ENCODE measurements at regions not wholly inside any gene's neighbourhood (a gene's known extent, or its start where the extent isn't known, plus 50 kb on each side); places are given as distances from the start of the nearest gene placed in this dataset.

GRCh38 chr1:81706650-81707435 is 93.9 kb upstream of the ADGRL2 start:
- Histone ChIP-seq H3K9me3 (ENCODE audit: control insufficient read depth in 2 of 2, low read length in 2 of 2) (no peaks in the 10 kb centered on the region), H3K27me3 (ENCODE audit: control insufficient read depth, insufficient read depth, low read length) (no peaks in the 10 kb centered on the region), H3K4me1 (ENCODE audit: control insufficient read depth, insufficient read depth, low read length, poor library complexity, severe bottlenecking) (no peaks in the 10 kb centered on the region), H3K4me3 (ENCODE audit: low read depth, low read length) (no peak overlapping the region), H3K36me3 (ENCODE audit: control insufficient read depth, insufficient read depth, low read length) (no peaks in the 10 kb centered on the region), H3K27ac (ENCODE audit: insufficient read depth, low read length, poor library complexity, severe bottlenecking) (no peak overlapping the region)
- DNase-seq, result no peak
- H3K36me3 Mint-ChIP-seq, result no peaks in the 10 kb centered on the region
- no peak for ATAC-seq (ENCODE audit: low read depth in 2 of 2)
- peaks cover 3 to 26% (median 10%) of the 10 kb centered on the region in 7 donors for H3K9me3 Mint-ChIP-seq
- H3K27me3 Mint-ChIP-seq, result no peaks in the 10 kb centered on the region
- H3K4me1 Mint-ChIP-seq, result no peaks in the 10 kb centered on the region
- H3K4me3 Mint-ChIP-seq, result no peak overlapping the region
- no peak overlapping the region for H3K27ac Mint-ChIP-seq

GRCh38 chr1:81703756-81704463 is 96.8 kb upstream of the ADGRL2 start:
- Histone ChIP-seq H3K27ac (ENCODE audit: insufficient read depth, low read length, poor library complexity, severe bottlenecking) (no peak overlapping the region), H3K27me3 (ENCODE audit: control insufficient read depth, insufficient read depth, low read length) (no peaks in the 10 kb centered on the region), H3K9me3 (ENCODE audit: control insufficient read depth in 2 of 2, low read length in 2 of 2) (no peaks in the 10 kb centered on the region), H3K4me1 (ENCODE audit: control insufficient read depth, insufficient read depth, low read length, poor library complexity, severe bottlenecking) (no peaks in the 10 kb centered on the region), H3K4me3 (ENCODE audit: low read depth, low read length) (no peak overlapping the region), H3K36me3 (ENCODE audit: control insufficient read depth, insufficient read depth, low read length) (no peaks in the 10 kb centered on the region)
- no peak overlapping the region for H3K4me3 Mint-ChIP-seq
- no peak for ATAC-seq (ENCODE audit: low read depth in 2 of 2)
- no peaks in the 10 kb centered on the region for H3K27me3 Mint-ChIP-seq
- H3K27ac Mint-ChIP-seq, result no peak overlapping the region
- no peaks in the 10 kb centered on the region for H3K4me1 Mint-ChIP-seq
- no peaks in the 10 kb centered on the region for H3K36me3 Mint-ChIP-seq
- peaks cover 3 to 34% (median 10%) of the 10 kb centered on the region in 7 donors for H3K9me3 Mint-ChIP-seq
- DNase-seq, result no peak

GRCh38 chr1:81703391-81703755 is 97.4 kb upstream of the ADGRL2 start:
- H3K27me3 ChIP-seq (ENCODE audit: control insufficient read depth, insufficient read depth, low read length), result no peaks in the 10 kb centered on the region
- DNase-seq, result no peak
- H3K4me3 ChIP-seq (ENCODE audit: low read depth, low read length), result no peak overlapping the region
- Mint-ChIP-seq H3K27me3 (no peaks in the 10 kb centered on the region), H3K4me3 (no peak overlapping the region), H3K36me3 (no peaks in the 10 kb centered on the region), H3K4me1 (no peaks in the 10 kb centered on the region), H3K9me3 (peaks cover 3 to 34% (median 10%) of the 10 kb centered on the region in 7 donors), H3K27ac (no peak overlapping the region)
- H3K4me1 ChIP-seq (ENCODE audit: control insufficient read depth, insufficient read depth, low read length, poor library complexity, severe bottlenecking), result no peaks in the 10 kb centered on the region
- H3K36me3 ChIP-seq (ENCODE audit: control insufficient read depth, insufficient read depth, low read length), result no peaks in the 10 kb centered on the region
- no peak for ATAC-seq (ENCODE audit: low read depth in 2 of 2)
- H3K9me3 ChIP-seq (ENCODE audit: control insufficient read depth in 2 of 2, low read length in 2 of 2), result no peaks in the 10 kb centered on the region
- H3K27ac ChIP-seq (ENCODE audit: insufficient read depth, low read length, poor library complexity, severe bottlenecking), result no peak overlapping the region

GRCh38 chr1:81702903-81703302 is 97.8 kb upstream of the ADGRL2 start:
- no peaks in the 10 kb centered on the region for H3K4me1 Mint-ChIP-seq

GRCh38 chr1:81702079-81702715 is 98.5 kb upstream of the ADGRL2 start:
- H3K27me3 Mint-ChIP-seq, result no peaks in the 10 kb centered on the region
- no peaks in the 10 kb centered on the region for H3K4me1 Mint-ChIP-seq
- Histone ChIP-seq H3K9me3 (ENCODE audit: control insufficient read depth in 2 of 2, low read length in 2 of 2) (no peaks in the 10 kb centered on the region), H3K36me3 (ENCODE audit: control insufficient read depth, insufficient read depth, low read length) (no peaks in the 10 kb centered on the region), H3K27ac (ENCODE audit: insufficient read depth, low read length, poor library complexity, severe bottlenecking) (no peak overlapping the region), H3K27me3 (ENCODE audit: control insufficient read depth, insufficient read depth, low read length) (no peaks in the 10 kb centered on the region), H3K4me3 (ENCODE audit: low read depth, low read length) (no peak overlapping the region), H3K4me1 (ENCODE audit: control insufficient read depth, insufficient read depth, low read length, poor library complexity, severe bottlenecking) (no peaks in the 10 kb centered on the region)
- H3K9me3 Mint-ChIP-seq, result peaks cover 3 to 24% (median 9%) of the 10 kb centered on the region in 7 donors
- H3K36me3 Mint-ChIP-seq, result no peaks in the 10 kb centered on the region
- DNase-seq, result no peak
- H3K4me3 Mint-ChIP-seq, result no peak overlapping the region
- no peak for ATAC-seq (ENCODE audit: low read depth in 2 of 2)
- H3K27ac Mint-ChIP-seq, result no peak overlapping the region

More at GRCh38 chr1:81702903-81703302, 97.8 kb upstream of the ADGRL2 start:
- Mint-ChIP-seq H3K36me3 (no peaks in the 10 kb centered on the region), H3K4me3 (no peak overlapping the region), H3K27me3 (no peaks in the 10 kb centered on the region), H3K27ac (no peak overlapping the region), H3K9me3 (peaks cover 3 to 32% (median 9%) of the 10 kb centered on the region in 7 donors)
- DNase-seq (no peak), ATAC-seq (ENCODE audit: low read depth in 2 of 2) (no peak)
- Histone ChIP-seq H3K4me3 (ENCODE audit: low read depth, low read length) (no peak overlapping the region), H3K27ac (ENCODE audit: insufficient read depth, low read length, poor library complexity, severe bottlenecking) (no peak overlapping the region), H3K27me3 (ENCODE audit: control insufficient read depth, insufficient read depth, low read length) (no peaks in the 10 kb centered on the region), H3K4me1 (ENCODE audit: control insufficient read depth, insufficient read depth, low read length, poor library complexity, severe bottlenecking) (no peaks in the 10 kb centered on the region), H3K9me3 (ENCODE audit: control insufficient read depth in 2 of 2, low read length in 2 of 2) (no peaks in the 10 kb centered on the region), H3K36me3 (ENCODE audit: control insufficient read depth, insufficient read depth, low read length) (no peaks in the 10 kb centered on the region)

- H3K27ac ChIP-seq (ENCODE audit: insufficient read depth, low read length, poor library complexity, severe bottlenecking), result no peak overlapping the region
- no peak overlapping the region for H3K27ac Mint-ChIP-seq
- H3K4me3 Mint-ChIP-seq, result no peak overlapping the region
- H3K9me3 ChIP-seq (ENCODE audit: control insufficient read depth in 2 of 2, low read length in 2 of 2), result no peaks in the 10 kb centered on the region
- H3K4me3 ChIP-seq (ENCODE audit: low read depth, low read length), result no peak overlapping the region
- H3K4me1 Mint-ChIP-seq, result no peaks in the 10 kb centered on the region
- H3K27me3 Mint-ChIP-seq, result no peaks in the 10 kb centered on the region
- DNase-seq (no peak), ATAC-seq (ENCODE audit: low read depth in 2 of 2) (no peak)
- no peaks in the 10 kb centered on the region for H3K36me3 Mint-ChIP-seq
- H3K27me3 ChIP-seq (ENCODE audit: control insufficient read depth, insufficient read depth, low read length), result no peaks in the 10 kb centered on the region
- no peaks in the 10 kb centered on the region for H3K36me3 ChIP-seq (ENCODE audit: control insufficient read depth, insufficient read depth, low read length)
- peaks cover 3 to 19% (median 7%) of the 10 kb centered on the region in 7 donors for H3K9me3 Mint-ChIP-seq
- H3K4me1 ChIP-seq (ENCODE audit: control insufficient read depth, insufficient read depth, low read length, poor library complexity, severe bottlenecking), result no peaks in the 10 kb centered on the region
Observed at GRCh38 chr1:81700728-81701470, 99.8 kb upstream of the ADGRL2 start.

- Histone ChIP-seq H3K9me3 (ENCODE audit: control insufficient read depth in 2 of 2, low read length in 2 of 2) (no peaks in the 10 kb centered on the region), H3K36me3 (ENCODE audit: control insufficient read depth, insufficient read depth, low read length) (no peaks in the 10 kb centered on the region), H3K27me3 (ENCODE audit: control insufficient read depth, insufficient read depth, low read length) (no peaks in the 10 kb centered on the region), H3K27ac (ENCODE audit: insufficient read depth, low read length, poor library complexity, severe bottlenecking) (no peak overlapping the region), H3K4me3 (ENCODE audit: low read depth, low read length) (no peak overlapping the region), H3K4me1 (ENCODE audit: control insufficient read depth, insufficient read depth, low read length, poor library complexity, severe bottlenecking) (no peaks in the 10 kb centered on the region)
- Mint-ChIP-seq H3K36me3 (no peaks in the 10 kb centered on the region), H3K4me1 (no peaks in the 10 kb centered on the region), H3K27me3 (no peaks in the 10 kb centered on the region), H3K9me3 (peaks cover 1 to 19% (median 4%) of the 10 kb centered on the region in 7 donors), H3K4me3 (no peak overlapping the region), H3K27ac (no peak overlapping the region)
- DNase-seq (no peak), ATAC-seq (ENCODE audit: low read depth in 2 of 2) (no peak)
Observed at GRCh38 chr1:81699234-81699633, 101.5 kb upstream of the ADGRL2 start.
